Colonic mucosa (tissue), 4 donors: ENCODE measurements at regions not wholly inside any gene's neighbourhood (a gene's known extent, or its start where the extent isn't known, plus 50 kb on each side); places are given as distances from the start of the nearest gene placed in this dataset.
"Not testable (repeated sequence)": the region's sequence is repeated elsewhere in the genome, so short reads cannot be mapped to it uniquely, and the experiment has no call there.

Experiments
- DNase-seq: peaks from one replicate; pipeline ENCODE4 v3.0.0-alpha.2; 2020
- H3K27ac ChIP-seq: fragments of 200-600 bp; one replicate; pipeline ENCODE4 v1.8.0; 2021
- H3K27me3 ChIP-seq: fragments of 200-600 bp; one replicate; pipeline ENCODE4 v1.8.0; 2021
- H3K36me3 ChIP-seq: fragments of 200-600 bp; one replicate; pipeline ENCODE4 v1.8.0; 2021
- H3K4me1 ChIP-seq: fragments of 200-600 bp; one replicate; pipeline ENCODE4 v1.8.0; 2021; ENCODE audit warnings: mild to moderate bottlenecking
- H3K4me3 ChIP-seq: fragments of 200-600 bp; one replicate; pipeline ENCODE4 v1.8.0; 2021
- H3K9ac ChIP-seq, 2 donors: one replicate each; pipeline ENCODE4 v1.7.0; 2013; ENCODE audit warnings: control low read depth in 2 of 2, low read depth in 2 of 2, low read length in 2 of 2
- H3K9me3 ChIP-seq: fragments of 200-600 bp; one replicate; pipeline ENCODE4 v1.8.0; 2021
- CTCF ChIP-seq: fragments of 200-600 bp; IDR thresholded peaks from one replicate; pipeline ENCODE4 v1.8.0; 2022; ENCODE audit warnings: antibody characterized with exemption, mild to moderate bottlenecking
- intact Hi-C: fragments of 100-400 bp; cut with DNase I; formaldehyde crosslinking; loops from one replicate; pipeline ENCODE4 v1.14.1; 2022
- donor health status: healthy.
- donor health status: DM: no; HTN: no; CAD: no.
- donor health status: DM: no; HTN: no; CAD: no.

GRCh38 chr11:56843816-56844215, 95.3 kb upstream of the OR9G4 start:
- Histone ChIP-seq H3K27me3 (no peaks in the 10 kb centered on the region), H3K9me3 (no peaks in the 10 kb centered on the region), H3K36me3 (no peaks in the 10 kb centered on the region), H3K9ac (no peak overlapping the region), H3K4me3 (no peak overlapping the region), H3K4me1 (no peaks in the 10 kb centered on the region), H3K27ac (no peak overlapping the region)
- intact Hi-C loops, result loop anchor here (5.0 kb wide), 2 partner anchors 273 to 288 kb away; no protein-coding TSS in a partner anchor
- no peak for TF ChIP-seq CTCF
- DNase-seq, result no peak

- no peak for DNase-seq
- intact Hi-C loops, result loop anchor here (5.0 kb wide), 2 partner anchors 274 to 289 kb away; no protein-coding TSS in a partner anchor
- TF ChIP-seq CTCF, result no peak
These were observed 94.6 kb upstream of the OR9G4 start for GRCh38 chr11:56842814-56843794.

GRCh38 chr11:56841210-56841810, 92.8 kb upstream of the OR9G4 start:
- H3K36me3 ChIP-seq, result no peaks in the 10 kb centered on the region
- H3K4me3 ChIP-seq, result no peak overlapping the region
- no peaks in the 10 kb centered on the region for H3K4me1 ChIP-seq
- TF ChIP-seq CTCF, result peak; percentile 60
- no peaks in the 10 kb centered on the region for H3K9me3 ChIP-seq
- intact Hi-C loops, result loop anchor here (2.0 to 5.0 kb wide), 3 partner anchors 276 to 407 kb away; no protein-coding TSS in a partner anchor
- peak; percentile 69 for DNase-seq
- H3K9ac ChIP-seq, result no peak overlapping the region
- H3K27me3 ChIP-seq, result no peaks in the 10 kb centered on the region
- no peak overlapping the region for H3K27ac ChIP-seq

More at GRCh38 chr11:56842814-56843794, 94.6 kb upstream of the OR9G4 start:
- Histone ChIP-seq H3K4me1 (no peaks in the 10 kb centered on the region), H3K36me3 (no peaks in the 10 kb centered on the region), H3K9ac (no peak overlapping the region), H3K27ac (no peak overlapping the region), H3K9me3 (no peaks in the 10 kb centered on the region), H3K27me3 (no peaks in the 10 kb centered on the region), H3K4me3 (no peak overlapping the region)

- H3K27me3 ChIP-seq, H3K27ac ChIP-seq, DNase-seq, H3K9me3 ChIP-seq, intact Hi-C loops, H3K9ac ChIP-seq, H3K4me3 ChIP-seq, H3K36me3 ChIP-seq, H3K4me1 ChIP-seq: not testable (repeated sequence)
These were observed 78.9 kb upstream of the OR9G4 start for GRCh38 chr11:56827357-56827756.

- intact Hi-C loops, result no loop called here
- H3K36me3 ChIP-seq, result no peaks in the 10 kb centered on the region
These were observed 71.4 kb upstream of the OR9G4 start for GRCh38 chr11:56819916-56820315.

More at GRCh38 chr11:56819916-56820315, 71.4 kb upstream of the OR9G4 start:
- Histone ChIP-seq H3K4me1 (no peaks in the 10 kb centered on the region), H3K4me3 (no peak overlapping the region), H3K9ac (no peak overlapping the region), H3K9me3 (no peaks in the 10 kb centered on the region), H3K27ac (no peak overlapping the region), H3K27me3 (no peaks in the 10 kb centered on the region)
- no peak for DNase-seq
- TF ChIP-seq CTCF, result no peak
